ENCODE measurements at regions not wholly inside any gene's neighbourhood (a gene's known extent, or its start where the extent isn't known, plus 50 kb on each side); places are given as distances from the start of the nearest gene placed in this dataset.

- TF ChIP-seq, protein P1, sequence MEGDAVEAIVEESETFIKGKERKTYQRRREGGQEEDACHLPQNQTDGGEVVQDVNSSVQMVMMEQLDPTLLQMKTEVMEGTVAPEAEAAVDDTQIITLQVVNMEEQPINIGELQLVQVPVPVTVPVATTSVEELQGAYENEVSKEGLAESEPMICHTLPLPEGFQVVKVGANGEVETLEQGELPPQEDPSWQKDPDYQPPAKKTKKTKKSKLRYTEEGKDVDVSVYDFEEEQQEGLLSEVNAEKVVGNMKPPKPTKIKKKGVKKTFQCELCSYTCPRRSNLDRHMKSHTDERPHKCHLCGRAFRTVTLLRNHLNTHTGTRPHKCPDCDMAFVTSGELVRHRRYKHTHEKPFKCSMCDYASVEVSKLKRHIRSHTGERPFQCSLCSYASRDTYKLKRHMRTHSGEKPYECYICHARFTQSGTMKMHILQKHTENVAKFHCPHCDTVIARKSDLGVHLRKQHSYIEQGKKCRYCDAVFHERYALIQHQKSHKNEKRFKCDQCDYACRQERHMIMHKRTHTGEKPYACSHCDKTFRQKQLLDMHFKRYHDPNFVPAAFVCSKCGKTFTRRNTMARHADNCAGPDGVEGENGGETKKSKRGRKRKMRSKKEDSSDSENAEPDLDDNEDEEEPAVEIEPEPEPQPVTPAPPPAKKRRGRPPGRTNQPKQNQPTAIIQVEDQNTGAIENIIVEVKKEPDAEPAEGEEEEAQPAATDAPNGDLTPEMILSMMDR (IDR thresholded peaks at IDR 0.05) = no peak
- no peak for TF ChIP-seq POLR2A (IDR thresholded peaks at IDR 0.05)
- no peak for DNase-seq
- no peak overlapping the region for H3K4me3 ChIP-seq
- no peaks in the 10 kb centered on the region for H3K9me3 ChIP-seq
- H3K36me3 ChIP-seq (ENCODE audit: low read depth, missing control alignments) = no peaks in the 10 kb centered on the region
- no peak overlapping the region for H3K27ac ChIP-seq
- H3K27me3 ChIP-seq = no peaks in the 10 kb centered on the region
- H3K4me1 ChIP-seq = no peaks in the 10 kb centered on the region
- 88 to 90% methylated on average over 2 of the region's 2 CpGs for WGBS, 2 donors
- intact Hi-C loops (cut with DNase I; ENCODE audit: low total_unique reads) = loop anchor here (5.0 kb wide), 1 partner anchor 445 kb away; no protein-coding TSS in a partner anchor
These were observed 64.2 kb upstream of the MAP3K4 start for GRCh38 chr6:160927416-160927815.

- no peak for TF ChIP-seq POLR2A (IDR thresholded peaks at IDR 0.05)
- TF ChIP-seq, protein P1 (IDR thresholded peaks at IDR 0.05) = no peak
- no peaks in the 10 kb centered on the region for H3K36me3 ChIP-seq (ENCODE audit: low read depth, missing control alignments)
- H3K27me3 ChIP-seq = no peaks in the 10 kb centered on the region
- H3K4me3 ChIP-seq = no peak overlapping the region
- no peaks in the 10 kb centered on the region for H3K4me1 ChIP-seq
- no peak overlapping the region for H3K27ac ChIP-seq
- intact Hi-C loops (cut with DNase I; ENCODE audit: low total_unique reads) = loop anchor here (5.0 kb wide), 1 partner anchor 443 kb away; no protein-coding TSS in a partner anchor
- no peaks in the 10 kb centered on the region for H3K9me3 ChIP-seq
- 84 to 95% methylated on average over 3 of the region's 3 CpGs for WGBS, 2 donors
- no peak for DNase-seq
These were observed 62.2 kb upstream of the MAP3K4 start for GRCh38 chr6:160929361-160929760.

DNA sequence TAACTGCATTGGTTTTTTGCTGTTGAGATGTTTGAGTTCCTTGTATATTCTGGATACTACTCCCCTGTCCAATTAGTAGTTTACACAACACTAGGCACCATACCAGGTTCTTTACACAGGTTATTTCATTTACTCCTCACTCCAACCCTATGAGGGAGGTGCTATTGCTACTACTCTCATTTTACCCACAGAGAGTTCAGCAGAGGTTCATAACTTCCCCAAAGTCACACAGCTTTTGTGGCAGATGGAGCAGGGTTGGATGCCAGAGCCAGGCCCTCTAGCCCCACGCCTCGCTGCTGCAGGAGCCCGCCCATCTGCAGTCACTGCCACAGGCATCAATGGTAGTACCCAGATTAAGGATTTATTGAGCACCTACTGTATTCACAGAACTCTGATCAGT lies 61.7 kb upstream of the MAP3K4 start:
- no peak overlapping the region for H3K27ac ChIP-seq
- 87 to 89% methylated on average over 3 of the region's 3 CpGs for WGBS, 2 donors
- no peaks in the 10 kb centered on the region for H3K9me3 ChIP-seq
- intact Hi-C loops (cut with DNase I; ENCODE audit: low total_unique reads) = loop anchor here (5.0 kb wide), 1 partner anchor 442 kb away; no protein-coding TSS in a partner anchor
- no peak overlapping the region for H3K4me3 ChIP-seq
- no peaks in the 10 kb centered on the region for H3K27me3 ChIP-seq
- no peaks in the 10 kb centered on the region for H3K4me1 ChIP-seq
- DNase-seq = no peak
- TF ChIP-seq, protein P1 (IDR thresholded peaks at IDR 0.05) = no peak
- no peak for TF ChIP-seq POLR2A (IDR thresholded peaks at IDR 0.05)
- no peaks in the 10 kb centered on the region for H3K36me3 ChIP-seq (ENCODE audit: low read depth, missing control alignments)

GRCh38 chr6:160930547-160931377 lies 60.8 kb upstream of the MAP3K4 start:
- WGBS, 2 donors = 2 to 6% methylated on average over 15 to 35 of the region's 50 CpGs
- DNase-seq = peak; percentile 83
- Histone ChIP-seq H3K9me3 (no peaks in the 10 kb centered on the region), H3K36me3 (ENCODE audit: low read depth, missing control alignments) (no peaks in the 10 kb centered on the region), H3K27me3 (no peaks in the 10 kb centered on the region), H3K27ac (no peak overlapping the region), H3K4me3 (peak overlapping the region; percentile 49 to 69), H3K4me1 (no peaks in the 10 kb centered on the region)
- intact Hi-C loops (cut with DNase I; ENCODE audit: low total_unique reads) = no loop called here
- TF ChIP-seq, protein P1 (IDR thresholded peaks at IDR 0.05) = peak; percentile 79 to 90 (median 88)
- TF ChIP-seq POLR2A (IDR thresholded peaks at IDR 0.05) = no peak
